ENCODE measurements at regions not wholly inside any gene's neighbourhood (a gene's known extent, or its start where the extent isn't known, plus 50 kb on each side); places are given as distances from the start of the nearest gene placed in this dataset.

DNA sequence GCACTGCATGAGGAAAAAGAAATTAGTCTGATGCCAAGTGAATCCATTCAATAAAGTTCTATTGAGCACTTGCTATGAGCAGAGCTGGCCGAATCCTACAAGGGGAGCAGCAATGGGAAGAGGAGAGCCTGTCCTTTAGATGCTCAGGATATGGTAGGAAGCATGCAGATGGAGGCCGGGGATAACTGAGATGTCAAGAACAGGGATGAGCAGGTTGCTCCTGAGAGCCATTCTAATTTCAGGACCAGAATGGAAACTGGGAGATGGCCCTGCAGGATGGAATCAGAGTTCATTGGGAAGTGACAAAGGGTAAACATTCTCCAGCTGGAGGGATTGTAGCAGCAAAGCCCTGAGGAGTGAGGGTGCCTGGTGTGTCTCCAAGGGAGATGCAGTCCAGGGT, 88.0 kb downstream of the CBLN1 start:
- TF ChIP-seq, protein P1, sequence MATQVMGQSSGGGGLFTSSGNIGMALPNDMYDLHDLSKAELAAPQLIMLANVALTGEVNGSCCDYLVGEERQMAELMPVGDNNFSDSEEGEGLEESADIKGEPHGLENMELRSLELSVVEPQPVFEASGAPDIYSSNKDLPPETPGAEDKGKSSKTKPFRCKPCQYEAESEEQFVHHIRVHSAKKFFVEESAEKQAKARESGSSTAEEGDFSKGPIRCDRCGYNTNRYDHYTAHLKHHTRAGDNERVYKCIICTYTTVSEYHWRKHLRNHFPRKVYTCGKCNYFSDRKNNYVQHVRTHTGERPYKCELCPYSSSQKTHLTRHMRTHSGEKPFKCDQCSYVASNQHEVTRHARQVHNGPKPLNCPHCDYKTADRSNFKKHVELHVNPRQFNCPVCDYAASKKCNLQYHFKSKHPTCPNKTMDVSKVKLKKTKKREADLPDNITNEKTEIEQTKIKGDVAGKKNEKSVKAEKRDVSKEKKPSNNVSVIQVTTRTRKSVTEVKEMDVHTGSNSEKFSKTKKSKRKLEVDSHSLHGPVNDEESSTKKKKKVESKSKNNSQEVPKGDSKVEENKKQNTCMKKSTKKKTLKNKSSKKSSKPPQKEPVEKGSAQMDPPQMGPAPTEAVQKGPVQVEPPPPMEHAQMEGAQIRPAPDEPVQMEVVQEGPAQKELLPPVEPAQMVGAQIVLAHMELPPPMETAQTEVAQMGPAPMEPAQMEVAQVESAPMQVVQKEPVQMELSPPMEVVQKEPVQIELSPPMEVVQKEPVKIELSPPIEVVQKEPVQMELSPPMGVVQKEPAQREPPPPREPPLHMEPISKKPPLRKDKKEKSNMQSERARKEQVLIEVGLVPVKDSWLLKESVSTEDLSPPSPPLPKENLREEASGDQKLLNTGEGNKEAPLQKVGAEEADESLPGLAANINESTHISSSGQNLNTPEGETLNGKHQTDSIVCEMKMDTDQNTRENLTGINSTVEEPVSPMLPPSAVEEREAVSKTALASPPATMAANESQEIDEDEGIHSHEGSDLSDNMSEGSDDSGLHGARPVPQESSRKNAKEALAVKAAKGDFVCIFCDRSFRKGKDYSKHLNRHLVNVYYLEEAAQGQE (IDR thresholded peaks at IDR 0.05; ENCODE audit: insufficient read depth in 1 of 2, low read depth in 2 of 2, low read length in 1 of 2) = no peak
- TF ChIP-seq POLR2AphosphoS5 (IDR thresholded peaks at IDR 0.05; ENCODE audit: low read depth, low read length) (no peak), SIN3A (IDR thresholded peaks at IDR 0.05; ENCODE audit: borderline replicate concordance, insufficient read depth, low read depth, low read length) (no peak), TCF7L2 (IDR thresholded peaks at IDR 0.05; ENCODE audit: low read depth, low read length) (no peak)
- TF ChIP-seq, protein P2, sequence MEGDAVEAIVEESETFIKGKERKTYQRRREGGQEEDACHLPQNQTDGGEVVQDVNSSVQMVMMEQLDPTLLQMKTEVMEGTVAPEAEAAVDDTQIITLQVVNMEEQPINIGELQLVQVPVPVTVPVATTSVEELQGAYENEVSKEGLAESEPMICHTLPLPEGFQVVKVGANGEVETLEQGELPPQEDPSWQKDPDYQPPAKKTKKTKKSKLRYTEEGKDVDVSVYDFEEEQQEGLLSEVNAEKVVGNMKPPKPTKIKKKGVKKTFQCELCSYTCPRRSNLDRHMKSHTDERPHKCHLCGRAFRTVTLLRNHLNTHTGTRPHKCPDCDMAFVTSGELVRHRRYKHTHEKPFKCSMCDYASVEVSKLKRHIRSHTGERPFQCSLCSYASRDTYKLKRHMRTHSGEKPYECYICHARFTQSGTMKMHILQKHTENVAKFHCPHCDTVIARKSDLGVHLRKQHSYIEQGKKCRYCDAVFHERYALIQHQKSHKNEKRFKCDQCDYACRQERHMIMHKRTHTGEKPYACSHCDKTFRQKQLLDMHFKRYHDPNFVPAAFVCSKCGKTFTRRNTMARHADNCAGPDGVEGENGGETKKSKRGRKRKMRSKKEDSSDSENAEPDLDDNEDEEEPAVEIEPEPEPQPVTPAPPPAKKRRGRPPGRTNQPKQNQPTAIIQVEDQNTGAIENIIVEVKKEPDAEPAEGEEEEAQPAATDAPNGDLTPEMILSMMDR (IDR thresholded peaks at IDR 0.05) = no peak
- CTCF ChIA-PET = no interaction called here
- intact Hi-C loops (cut with micrococcal nuclease; ENCODE audit: unreplicated experiment) (no loop called here), in situ Hi-C loops (cut with HindIII; ENCODE audit: low pct_unique_long_range_greater_than_20kb, low sequenced_read_pairs) (no loop called here)
- no peak for DNase-seq (ENCODE audit: low read depth, low spot score)
- no peak for ATAC-seq
- BruUV-seq (replicated peaks) = no TSS peak
- Histone ChIP-seq H3K4me1 (ENCODE audit: control insufficient read depth, insufficient read depth, low read length) (no peaks in the 10 kb centered on the region), H3K27me3 (ENCODE audit: control insufficient read depth, insufficient read depth, low read length) (no peaks in the 10 kb centered on the region), H3K4me3 (ENCODE audit: low read depth in 2 of 2, low read length in 2 of 2) (no peak overlapping the region), H3K9me3 (ENCODE audit: control insufficient read depth, insufficient read depth, low read depth, low read length) (no peaks in the 10 kb centered on the region), H3K27ac (ENCODE audit: low read length) (no peak overlapping the region), H3K36me3 (ENCODE audit: control insufficient read depth, insufficient read depth, low read length) (no peaks in the 10 kb centered on the region)
- POLR2A ChIA-PET = no interaction called here

DNA sequence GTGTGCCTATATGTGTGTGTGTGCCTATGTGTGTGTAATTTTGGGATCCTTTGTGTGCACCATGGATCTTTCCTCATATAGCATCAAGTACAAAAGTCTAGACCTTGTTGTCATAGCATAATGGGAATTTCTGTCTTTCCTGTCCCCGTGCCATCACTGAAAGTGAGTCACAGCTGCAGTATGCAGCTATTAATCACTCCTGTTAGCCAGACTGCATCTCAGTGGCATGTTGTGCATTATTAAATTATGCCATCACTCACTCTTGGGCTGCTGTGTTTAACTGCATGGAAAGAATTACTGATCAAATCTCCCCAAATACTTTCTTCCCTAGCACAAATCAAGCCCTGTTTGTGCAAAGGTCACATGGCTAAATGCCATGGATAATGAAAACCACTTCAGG, 92.4 kb downstream of the CBLN1 start:
- no peak for DNase-seq (ENCODE audit: low read depth, low spot score)
- in situ Hi-C loops (cut with HindIII; ENCODE audit: low pct_unique_long_range_greater_than_20kb, low sequenced_read_pairs) = no loop called here
- intact Hi-C loops (cut with micrococcal nuclease; ENCODE audit: unreplicated experiment) = no loop called here

More for the DNA sequence above, 92.4 kb downstream of the CBLN1 start:
- CTCF ChIA-PET = no interaction called here
- H3K4me1 ChIP-seq (ENCODE audit: control insufficient read depth, insufficient read depth, low read length) = no peaks in the 10 kb centered on the region
- POLR2A ChIA-PET = no interaction called here
- peak; percentile 77; the same call in 1 of the 2 replicates for ATAC-seq
- no peaks in the 10 kb centered on the region for H3K27me3 ChIP-seq (ENCODE audit: control insufficient read depth, insufficient read depth, low read length)
- TF ChIP-seq, protein P2 (IDR thresholded peaks at IDR 0.05) = no peak
- no peak for TF ChIP-seq TCF7L2 (IDR thresholded peaks at IDR 0.05; ENCODE audit: low read depth, low read length)
- no peak for TF ChIP-seq POLR2AphosphoS5 (IDR thresholded peaks at IDR 0.05; ENCODE audit: low read depth, low read length)
- TF ChIP-seq, protein P1 (IDR thresholded peaks at IDR 0.05; ENCODE audit: insufficient read depth in 1 of 2, low read depth in 2 of 2, low read length in 1 of 2) = no peak
- no peak for TF ChIP-seq SIN3A (IDR thresholded peaks at IDR 0.05; ENCODE audit: borderline replicate concordance, insufficient read depth, low read depth, low read length)
- no peaks in the 10 kb centered on the region for H3K36me3 ChIP-seq (ENCODE audit: control insufficient read depth, insufficient read depth, low read length)
- H3K27ac ChIP-seq (ENCODE audit: low read length) = no peak overlapping the region
- H3K4me3 ChIP-seq (ENCODE audit: low read depth in 2 of 2, low read length in 2 of 2) = no peak overlapping the region
- H3K9me3 ChIP-seq (ENCODE audit: control insufficient read depth, insufficient read depth, low read depth, low read length) = 0 out of 2 replicates have a peak, but pooled peaks cover 5% of the 10 kb centered on the region
- BruUV-seq (replicated peaks) = no TSS peak

Data from Panc1 (cell line).